ACC112 (cell line): ENCODE measurements at regions not wholly inside any gene's neighbourhood (a gene's known extent, or its start where the extent isn't known, plus 50 kb on each side); places are given as distances from the start of the nearest gene placed in this dataset.

Experiments used
- H2AFZ ChIP-seq: fragments of 200-600 bp; sonication (generic); one replicate; pipeline ENCODE4 v1.6.0; 2017; ENCODE audit warnings: antibody characterized with exemption, low read length; ENCODE audit not compliant: unreplicated experiment
- H3K27ac ChIP-seq: fragments of 200-600 bp; sonication (generic); 2 replicates; pipeline ENCODE4 v1.5.1; 2014; ENCODE audit warnings: low read depth, mild to moderate bottlenecking, antibody characterized with exemption, low read length, moderate library complexity
- H3K27me3 ChIP-seq: fragments of 200-600 bp; sonication (generic); 2 replicates; pipeline ENCODE4 v1.6.1; 2014; ENCODE audit warnings: mild to moderate bottlenecking, antibody characterized with exemption, low read length, moderate library complexity, mixed read lengths; ENCODE audit not compliant: insufficient read depth
- H3K36me3 ChIP-seq: fragments of 200-600 bp; sonication (generic); 2 replicates; pipeline ENCODE4 v1.6.1; 2016; ENCODE audit warnings: mild to moderate bottlenecking, antibody characterized with exemption, low read length, moderate library complexity, mixed read lengths; ENCODE audit not compliant: insufficient read depth
- H3K4me1 ChIP-seq: fragments of 200-600 bp; sonication (generic); one replicate; pipeline ENCODE4 v1.6.1; 2016; ENCODE audit warnings: low read length, mixed read lengths; ENCODE audit not compliant: insufficient read depth, unreplicated experiment, control insufficient read depth
- H3K4me3 ChIP-seq: fragments of 200-600 bp; sonication (generic); 2 replicates; pipeline ENCODE4 v1.5.1; 2014; ENCODE audit warnings: mild to moderate bottlenecking, low read depth, low read length
- H3K79me2 ChIP-seq: fragments of 200-600 bp; sonication (generic); one replicate; pipeline ENCODE4 v1.6.0; 2016; ENCODE audit warnings: low read length; ENCODE audit not compliant: control insufficient read depth, unreplicated experiment, insufficient read depth

DNA sequence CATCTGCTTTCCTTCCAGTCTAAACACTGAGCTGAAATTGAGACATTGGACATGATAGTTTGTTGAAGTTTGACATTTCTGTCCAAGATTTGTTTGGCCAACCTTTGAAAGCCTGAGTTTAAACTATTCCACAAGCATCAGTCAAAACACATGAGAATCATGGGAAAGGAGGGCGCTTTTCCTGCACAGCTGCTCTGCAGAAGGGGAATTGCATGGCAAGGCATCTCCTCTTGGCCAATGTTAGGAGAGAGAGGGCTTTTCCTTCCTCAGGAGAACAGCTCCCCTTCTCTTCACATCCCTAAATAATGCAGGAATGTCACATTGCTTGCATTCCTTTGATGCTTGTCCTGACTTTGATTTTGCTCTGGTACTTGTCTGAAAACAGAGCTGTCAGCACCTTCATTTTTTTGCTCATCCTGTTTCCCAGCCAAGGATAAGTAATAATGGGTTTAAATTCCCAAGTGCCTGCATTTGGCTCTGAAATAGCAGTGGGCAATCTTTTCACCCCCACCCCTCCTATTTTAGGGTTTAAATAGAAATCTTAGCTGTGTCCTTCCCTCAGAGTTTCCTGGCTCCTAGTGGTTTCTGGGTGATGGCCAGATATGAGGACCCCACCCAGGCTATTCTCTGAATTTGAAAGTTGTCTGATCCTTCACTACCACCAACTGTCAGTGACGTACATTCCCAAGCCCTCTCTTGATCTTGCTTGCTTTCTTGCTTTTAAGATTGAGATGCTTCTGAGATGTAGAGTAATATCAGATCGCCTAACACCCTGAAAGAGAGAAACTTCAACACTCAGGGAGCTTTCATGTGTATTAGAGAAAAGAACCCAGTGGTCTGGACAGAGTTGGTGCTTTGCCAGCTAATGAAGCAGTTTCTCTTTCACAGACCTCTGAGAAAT lies 75.2 kb upstream of the NPVF start:
- no peaks in the 10 kb centered on the region for H3K36me3 ChIP-seq
- no peak overlapping the region for H3K4me3 ChIP-seq
- H3K4me1 ChIP-seq, result no peaks in the 10 kb centered on the region
- no peak overlapping the region for H3K27ac ChIP-seq
- peaks cover 23% of the 10 kb centered on the region for H3K27me3 ChIP-seq
- H3K79me2 ChIP-seq, result no peaks in the 10 kb centered on the region
- no peak overlapping the region for H2AFZ ChIP-seq

DNA sequence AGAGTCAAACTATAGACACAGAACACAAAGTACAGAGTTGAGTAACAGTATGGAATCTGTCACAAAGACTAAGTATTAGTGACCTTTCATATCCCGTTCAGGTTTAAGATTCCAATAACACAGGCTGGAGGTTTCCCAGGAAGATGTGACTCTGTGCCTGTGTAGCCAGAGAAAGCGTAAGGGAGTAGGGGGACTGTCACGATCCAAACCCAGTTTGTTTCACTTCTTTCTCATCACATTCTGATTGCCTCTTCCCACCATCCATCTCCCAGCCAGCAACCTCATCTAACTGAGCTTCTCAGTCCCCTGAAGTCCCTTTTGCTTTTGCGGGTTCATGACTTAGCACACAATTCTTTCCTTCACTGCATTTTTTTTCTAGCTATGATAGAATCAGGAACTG lies 76.4 kb upstream of the NPVF start:
- Histone ChIP-seq H3K4me3 (no peak overlapping the region), H3K36me3 (no peaks in the 10 kb centered on the region), H3K27me3 (peaks cover 23% of the 10 kb centered on the region), H3K27ac (no peak overlapping the region), H3K4me1 (no peaks in the 10 kb centered on the region), H3K79me2 (no peaks in the 10 kb centered on the region), H2AFZ (no peak overlapping the region)

DNA sequence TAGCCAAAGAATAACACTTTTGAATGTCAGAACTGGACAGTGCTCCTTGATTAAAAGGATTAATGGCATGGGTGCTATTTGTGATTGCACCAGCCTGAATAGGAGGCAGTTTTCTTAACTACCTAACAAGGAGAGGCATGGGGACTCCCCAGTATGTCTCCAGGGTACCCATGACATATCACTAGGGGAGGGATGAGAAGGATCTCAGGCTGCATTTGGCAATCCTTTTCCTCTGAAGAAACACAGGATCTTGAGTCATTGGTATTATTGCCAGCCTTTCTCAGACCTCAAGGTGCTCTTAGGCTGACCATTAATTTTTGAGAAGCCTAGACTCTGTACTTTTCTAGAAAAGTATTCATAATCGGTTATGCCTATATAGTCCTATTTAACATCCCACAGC lies 77.5 kb upstream of the NPVF start:
- Histone ChIP-seq H2AFZ (no peak overlapping the region), H3K27me3 (peaks cover 23% of the 10 kb centered on the region), H3K4me3 (no peak overlapping the region), H3K36me3 (no peaks in the 10 kb centered on the region), H3K4me1 (no peaks in the 10 kb centered on the region), H3K27ac (no peak overlapping the region), H3K79me2 (no peaks in the 10 kb centered on the region)

DNA sequence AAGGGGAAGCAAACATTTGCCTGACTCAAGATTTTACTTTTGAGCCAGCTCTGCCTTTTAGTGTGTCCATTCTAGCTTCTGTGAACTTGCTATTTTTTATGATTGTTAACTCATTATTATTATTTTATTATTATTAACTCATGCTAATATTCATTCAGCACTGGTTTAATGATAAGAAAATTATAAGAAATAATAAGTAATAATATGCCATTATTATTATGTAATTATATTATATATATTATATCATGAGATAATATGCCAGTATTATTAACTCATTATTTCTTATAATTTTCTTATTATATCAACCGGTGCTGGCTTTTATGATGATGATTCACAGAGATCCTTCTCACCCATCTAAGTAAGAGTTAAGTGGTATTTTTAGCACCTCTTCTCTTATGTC lies 79.3 kb upstream of the NPVF start:
- H3K27ac ChIP-seq, result no peak overlapping the region
- no peaks in the 10 kb centered on the region for H3K36me3 ChIP-seq

DNA sequence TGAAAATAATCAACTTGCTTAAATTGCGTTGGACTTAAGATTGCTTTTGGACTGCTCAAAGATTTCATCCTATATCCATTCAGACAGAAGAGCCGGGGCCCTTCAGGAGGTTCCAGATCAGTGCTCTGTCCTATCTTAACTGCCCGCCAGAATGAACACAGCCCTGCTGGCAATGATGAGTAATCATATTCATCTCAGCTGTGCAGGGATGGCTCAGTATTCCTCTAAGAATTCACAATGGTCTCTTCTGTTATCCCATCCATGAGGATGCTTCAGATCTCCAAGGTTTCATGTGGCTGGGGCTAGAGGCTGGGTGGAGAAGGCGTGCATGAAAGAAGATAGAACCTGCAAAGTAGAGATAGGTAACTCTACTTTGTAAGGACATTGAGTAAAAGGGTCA lies 80.0 kb upstream of the NPVF start:
- Histone ChIP-seq H3K36me3 (no peaks in the 10 kb centered on the region), H3K4me3 (no peak overlapping the region), H3K27ac (no peak overlapping the region), H3K79me2 (no peaks in the 10 kb centered on the region), H3K4me1 (no peaks in the 10 kb centered on the region), H2AFZ (no peak overlapping the region), H3K27me3 (0 out of 2 replicates have a peak, but pooled peaks cover 19% of the 10 kb centered on the region)

More for the DNA sequence above, 79.3 kb upstream of the NPVF start:
- H3K4me1 ChIP-seq, result no peaks in the 10 kb centered on the region
- no peak overlapping the region for H2AFZ ChIP-seq
- no peak overlapping the region for H3K4me3 ChIP-seq
- H3K27me3 ChIP-seq, result 0 out of 2 replicates have a peak, but pooled peaks cover 19% of the 10 kb centered on the region
- H3K79me2 ChIP-seq, result no peaks in the 10 kb centered on the region

DNA sequence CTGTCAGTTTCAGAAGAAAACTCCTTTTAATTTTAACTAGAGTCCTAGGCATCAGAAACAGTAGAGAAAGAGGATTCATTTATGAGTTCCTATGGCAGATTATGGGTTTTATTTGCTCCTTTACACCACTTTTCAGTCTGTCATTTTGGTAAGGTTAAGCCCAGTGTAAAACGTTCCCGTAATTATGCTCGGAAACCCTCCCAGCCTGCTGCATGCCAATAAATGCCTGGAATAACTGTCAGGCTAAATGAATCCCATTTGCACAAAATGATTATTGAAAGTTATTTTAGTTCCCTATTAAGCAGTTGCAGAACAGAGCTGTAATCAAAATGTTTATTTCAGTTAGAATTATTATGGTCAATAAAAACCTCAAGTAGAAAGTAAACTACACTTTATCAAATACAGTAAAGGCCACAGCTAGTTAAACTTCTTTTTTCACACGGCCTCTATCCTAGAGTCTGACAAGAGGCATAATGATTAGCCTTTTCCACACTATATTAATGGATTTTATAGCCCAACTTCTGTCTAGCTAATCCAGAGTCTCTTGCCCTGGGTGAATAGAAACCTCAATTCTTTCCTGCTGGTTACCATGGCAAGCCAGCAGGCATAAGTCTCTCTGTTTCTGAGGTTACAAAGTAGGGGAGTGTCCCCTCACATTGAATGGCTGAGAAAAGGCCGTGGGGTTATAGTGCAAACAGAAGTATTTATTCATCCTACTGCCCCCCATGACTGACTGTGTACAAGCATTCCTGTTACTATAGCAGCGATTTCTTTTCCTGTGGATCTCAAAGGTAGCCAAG lies 80.8 kb upstream of the NPVF start:
- Histone ChIP-seq H3K36me3 (no peaks in the 10 kb centered on the region), H3K79me2 (no peaks in the 10 kb centered on the region), H3K4me1 (no peaks in the 10 kb centered on the region), H3K4me3 (no peak overlapping the region), H2AFZ (no peak overlapping the region), H3K27ac (no peak overlapping the region), H3K27me3 (0 out of 2 replicates have a peak, but pooled peaks cover 12% of the 10 kb centered on the region)

DNA sequence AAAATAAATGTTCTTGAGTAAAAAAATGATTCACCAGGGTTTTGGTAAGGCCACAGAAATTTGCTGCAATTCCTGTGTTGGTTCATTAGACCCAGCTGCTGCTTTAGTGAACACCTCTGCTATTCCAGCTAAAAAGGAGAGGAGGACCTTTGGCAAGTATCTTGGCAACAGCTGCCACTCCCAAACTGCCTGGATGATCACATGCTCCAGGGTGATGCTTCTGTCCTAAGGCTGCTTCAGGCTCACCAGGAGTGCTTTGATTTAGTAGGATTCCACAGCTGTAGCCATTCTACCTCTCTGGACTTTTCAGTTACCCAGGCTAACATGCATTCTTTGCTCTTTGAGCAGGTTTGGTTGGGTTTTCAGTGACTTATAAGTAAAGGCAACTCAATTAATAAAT lies 82.6 kb upstream of the NPVF start:
- 0 out of 2 replicates have a peak, but pooled peaks cover 6% of the 10 kb centered on the region for H3K27me3 ChIP-seq
- no peaks in the 10 kb centered on the region for H3K4me1 ChIP-seq
- no peaks in the 10 kb centered on the region for H3K79me2 ChIP-seq
- no peak overlapping the region for H3K4me3 ChIP-seq
- H3K27ac ChIP-seq, result no peak overlapping the region
- H2AFZ ChIP-seq, result no peak overlapping the region
- no peaks in the 10 kb centered on the region for H3K36me3 ChIP-seq

DNA sequence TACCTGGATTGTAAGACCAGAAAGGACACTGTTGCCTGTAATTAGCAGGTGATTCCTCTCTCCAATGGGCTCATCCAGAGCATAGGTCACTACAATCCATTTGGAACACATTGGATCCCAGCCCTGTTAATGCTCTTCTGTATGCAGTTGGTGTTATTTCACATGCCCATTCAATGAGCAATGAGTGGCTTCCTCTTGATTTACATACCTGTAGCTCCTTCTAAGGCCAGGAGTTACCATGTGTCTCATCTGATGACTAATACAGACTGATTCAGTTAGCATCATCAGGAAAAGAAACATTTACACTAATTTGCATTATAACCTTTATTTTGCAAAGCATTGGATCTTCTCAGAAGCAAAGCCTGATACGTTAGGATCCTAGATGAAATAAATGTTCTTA lies 83.1 kb upstream of the NPVF start:
- Histone ChIP-seq H3K4me3 (no peak overlapping the region), H3K27ac (no peak overlapping the region), H3K36me3 (no peaks in the 10 kb centered on the region), H2AFZ (no peak overlapping the region), H3K79me2 (no peaks in the 10 kb centered on the region), H3K27me3 (0 out of 2 replicates have a peak, but pooled peaks cover 3% of the 10 kb centered on the region), H3K4me1 (no peaks in the 10 kb centered on the region)

DNA sequence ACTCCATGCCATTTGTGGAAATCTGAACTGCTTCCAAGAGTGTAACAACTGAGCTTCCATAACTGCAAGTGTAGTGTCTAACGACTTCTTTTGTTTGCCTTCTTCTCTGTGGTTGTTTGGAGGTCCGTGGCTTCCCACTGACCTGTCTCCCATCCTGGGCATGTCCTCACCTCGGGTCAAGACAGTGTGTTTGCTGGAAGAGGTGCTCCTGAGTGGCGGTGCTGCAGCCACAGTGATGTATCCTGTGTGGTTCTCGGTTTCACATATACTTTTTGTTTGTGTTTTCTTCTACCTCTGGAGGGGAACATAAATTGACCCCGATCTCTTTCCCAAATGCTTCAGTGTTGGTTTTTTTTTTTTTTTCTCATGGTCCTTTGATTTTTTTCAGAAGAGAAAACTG lies 84.7 kb upstream of the NPVF start:
- Histone ChIP-seq H3K79me2 (no peaks in the 10 kb centered on the region), H3K27me3 (no peaks in the 10 kb centered on the region), H3K36me3 (no peaks in the 10 kb centered on the region), H3K27ac (no peak overlapping the region), H3K4me3 (no peak overlapping the region), H3K4me1 (no peaks in the 10 kb centered on the region), H2AFZ (no peak overlapping the region)

DNA sequence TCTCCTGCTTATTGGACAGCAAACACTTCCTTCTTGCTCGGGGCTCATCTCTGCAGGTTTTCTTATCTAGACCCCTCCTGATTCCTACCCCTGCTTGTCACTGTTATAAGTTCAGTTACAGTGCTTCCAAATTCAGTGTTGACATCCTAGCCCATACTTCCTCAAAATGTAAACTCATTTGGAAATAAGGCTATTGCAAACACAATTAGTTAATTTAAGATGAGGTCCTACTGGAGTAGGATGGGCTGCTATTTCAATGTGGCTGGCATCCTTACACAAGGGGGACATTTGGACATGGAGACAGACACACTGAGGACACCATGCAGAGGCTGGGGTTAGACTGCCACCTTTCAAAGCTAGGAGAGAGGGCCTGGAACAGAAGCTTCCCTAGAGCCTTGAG lies 85.2 kb upstream of the NPVF start:
- Histone ChIP-seq H3K27ac (no peak overlapping the region), H2AFZ (no peak overlapping the region), H3K4me1 (no peaks in the 10 kb centered on the region), H3K79me2 (no peaks in the 10 kb centered on the region), H3K4me3 (no peak overlapping the region), H3K36me3 (no peaks in the 10 kb centered on the region), H3K27me3 (no peaks in the 10 kb centered on the region)
